HCT116 (cell line): ENCODE measurements at regions not wholly inside any gene's neighbourhood (a gene's known extent, or its start where the extent isn't known, plus 50 kb on each side); places are given as distances from the start of the nearest gene placed in this dataset.

Experiments used
- ATF3 ChIP-seq: IDR thresholded peaks from 2 replicates; pipeline ENCODE4 v1.6.1; 2012
- CTCF ChIP-seq, 3 experiments: fragments of 200-600 bp in 1 of 3; sonication (generic) in 1 of 3; IDR thresholded peaks in 2 of 3; conservative IDR thresholded peaks in 1 of 3; 2 replicates each; pipeline ENCODE4 v1.5.1; 2012 to 2017; ENCODE audit warnings: low read depth in 2 of 3, low read length in 2 of 3, antibody characterized with exemption in 1 of 3, borderline replicate concordance in 1 of 3, control low read depth in 1 of 3, mild to moderate bottlenecking in 1 of 3, mixed read lengths in 1 of 3, mixed run types in 1 of 3, moderate library complexity in 1 of 3; ENCODE audit not compliant: insufficient read depth in 1 of 3
- ELF1 ChIP-seq: IDR thresholded peaks from 2 replicates; pipeline ENCODE4 v1.6.1; 2012; ENCODE audit warnings: low read depth, borderline replicate concordance
- EZH2 ChIP-seq: fragments of 200-600 bp; sonication (generic); IDR thresholded peaks from 2 replicates; pipeline ENCODE4 v1.6.1; 2017; ENCODE audit warnings: antibody characterized with exemption, mixed run types
- MAX ChIP-seq: IDR thresholded peaks from 2 replicates; pipeline ENCODE4 v1.6.1; 2012
- POLR2A ChIP-seq: IDR thresholded peaks from 2 replicates; pipeline ENCODE4 v1.7.0; 2011; ENCODE audit warnings: borderline replicate concordance; ENCODE audit not compliant: insufficient read depth, insufficient read length; ENCODE audit errors: extremely low read depth
- SIN3A ChIP-seq: IDR thresholded peaks from 2 replicates; pipeline ENCODE4 v1.6.1; 2012; ENCODE audit warnings: low read depth
- SRF ChIP-seq: IDR thresholded peaks from 2 replicates; pipeline ENCODE4 v1.6.1; 2012; ENCODE audit warnings: low read depth

GRCh38 chr17:11035681-11036080 is 197.8 kb upstream of the PIRT start:
- TF ChIP-seq CTCF (IDR thresholded peaks at IDR 0.05 in 2 of 3, conservative IDR thresholded peaks at IDR 0.05 in 1 of 3; ENCODE audit: borderline replicate concordance in 1 of 3, insufficient read depth in 1 of 3, low read depth in 2 of 3, low read length in 2 of 3): no peak
- no peak for TF ChIP-seq POLR2A
- TF ChIP-seq SRF: no peak
- no peak for TF ChIP-seq ATF3
- TF ChIP-seq MAX: no peak
- no peak for TF ChIP-seq EZH2
- TF ChIP-seq ELF1: no peak
- no peak for TF ChIP-seq SIN3A
